IMR-90 (cell line): ENCODE measurements at regions not wholly inside any gene's neighbourhood (a gene's known extent, or its start where the extent isn't known, plus 50 kb on each side); places are given as distances from the start of the nearest gene placed in this dataset.

Source experiments
- ATAC-seq: fragments of 200-7000 bp; cut with Tn5 transposase; 2 replicates; pipeline ENCODE4 v1.9.1; 2020; ENCODE audit warnings: low read depth, mild to moderate bottlenecking, moderate library complexity
- BruUV-seq: library from RNA; stranded (reverse); fragments of 400-500 nt; replicated peaks from 2 replicates; lab custom pipeline; 2021; lab: Mats Ljungman, UMichigan
- CTCF ChIA-PET: fragments of 300-600 bp; formaldehyde crosslinking; extraction: SDS; loops from one replicate; lab custom pipeline; 2021; ENCODE audit warnings: antibody characterized with exemption; lab: Yijun Ruan, JAX
- POLR2A ChIA-PET: fragments of 300-600 bp; sonication (Branson Sonifier 250); formaldehyde crosslinking; loops from one replicate; lab custom pipeline; 2022; ENCODE audit warnings: antibody characterized with exemption; ENCODE audit not compliant: unreplicated experiment; lab: Charles Lee
- DNase-seq: peaks from one replicate; pipeline ENCODE4 v3.0.0; 2013
- H2AFZ ChIP-seq: replicated peaks from 2 replicates; pipeline ENCODE3; 2013; ENCODE audit warnings: low read length, mild to moderate bottlenecking; ENCODE audit not compliant: poor library complexity
- H2AK5ac ChIP-seq: 2 replicates; pipeline ENCODE4 v1.6.1; 2013; ENCODE audit warnings: low read depth, low read length, inconsistent platforms
- H2AK9ac ChIP-seq: replicated peaks from 2 replicates; pipeline ENCODE3; 2013; ENCODE audit warnings: mild to moderate bottlenecking, low read depth, low read length, moderate library complexity; ENCODE audit not compliant: poor library complexity
- H2BK120ac ChIP-seq: 2 replicates; pipeline ENCODE4 v1.6.1; 2013; ENCODE audit warnings: low read depth, low read length, inconsistent platforms
- H2BK15ac ChIP-seq: 3 replicates; pipeline ENCODE4 v1.6.1; 2013; ENCODE audit warnings: low read depth, low read length, inconsistent platforms
- H2BK20ac ChIP-seq: 2 replicates; pipeline ENCODE4 v1.6.1; 2013; ENCODE audit warnings: low read depth, mild to moderate bottlenecking, inconsistent platforms, low read length, moderate library complexity
- H2BK5ac ChIP-seq: 2 replicates; pipeline ENCODE4 v1.6.1; 2013; ENCODE audit warnings: mild to moderate bottlenecking, low read depth, low read length, inconsistent platforms; ENCODE audit not compliant: poor library complexity, severe bottlenecking
- H3K14ac ChIP-seq: replicated peaks from 2 replicates; pipeline ENCODE4 v1.6.1; 2013; ENCODE audit warnings: low read depth, low read length, inconsistent platforms
- H3K18ac ChIP-seq: 2 replicates; pipeline ENCODE4 v1.6.1; 2013; ENCODE audit warnings: low read depth, low read length, control low read depth
- H3K23ac ChIP-seq: 2 replicates; pipeline ENCODE4 v1.6.1; 2013; ENCODE audit warnings: low read depth, low read length, inconsistent platforms
- H3K27ac ChIP-seq: 2 replicates; pipeline ENCODE4 v1.5.1; 2013; ENCODE audit warnings: mild to moderate bottlenecking, control low read depth, low read length; ENCODE audit not compliant: insufficient read depth
- H3K27me3 ChIP-seq: 2 replicates; pipeline ENCODE4 v1.6.1; 2013; ENCODE audit warnings: low read length; ENCODE audit not compliant: control insufficient read depth, insufficient read depth
- H3K36me3 ChIP-seq: 2 replicates; pipeline ENCODE4 v1.6.1; 2013; ENCODE audit warnings: low read length, mixed read lengths; ENCODE audit not compliant: control insufficient read depth, insufficient read depth
- H3K4ac ChIP-seq: 2 replicates; pipeline ENCODE4 v1.6.1; 2013; ENCODE audit warnings: low read depth, low read length, inconsistent platforms
- H3K4me1 ChIP-seq: 2 replicates; pipeline ENCODE4 v1.6.1; 2013; ENCODE audit warnings: low read length, mixed read lengths; ENCODE audit not compliant: control insufficient read depth, insufficient read depth
- H3K4me2 ChIP-seq: 2 replicates; pipeline ENCODE4 v1.6.1; 2013; ENCODE audit warnings: low read depth, mild to moderate bottlenecking, control low read depth, low read length, moderate library complexity
- H3K4me3 ChIP-seq: 2 replicates; pipeline ENCODE4 v1.5.1; 2013; ENCODE audit warnings: low read depth, mild to moderate bottlenecking, control low read depth, low read length, moderate library complexity; ENCODE audit not compliant: insufficient read depth
- H3K56ac ChIP-seq: 2 replicates; pipeline ENCODE4 v1.6.1; 2013; ENCODE audit warnings: low read length, inconsistent platforms; ENCODE audit not compliant: insufficient read depth; ENCODE audit errors: extremely low read depth
- H3K79me1 ChIP-seq, 2 experiments: 2 replicates each; pipeline ENCODE4 v1.6.1; 2013; ENCODE audit warnings: low read length in 2 of 2, inconsistent platforms in 1 of 2, low read depth in 1 of 2
- H3K9ac ChIP-seq: 2 replicates; pipeline ENCODE4 v1.6.1; 2013; ENCODE audit warnings: low read depth, low read length, control low read depth
- H3K9me1 ChIP-seq: 2 replicates; pipeline ENCODE4 v1.6.1; 2013; ENCODE audit warnings: low read length, inconsistent platforms; ENCODE audit not compliant: insufficient read depth
- H3K9me3 ChIP-seq: 2 replicates; pipeline ENCODE4 v1.6.1; 2013; ENCODE audit warnings: low read length; ENCODE audit not compliant: control insufficient read depth, insufficient read depth
- H4K20me1 ChIP-seq: 2 replicates; pipeline ENCODE4 v1.6.1; 2013; ENCODE audit warnings: low read length, inconsistent platforms; ENCODE audit not compliant: insufficient read depth
- H4K5ac ChIP-seq: 2 replicates; pipeline ENCODE4 v1.6.1; 2013; ENCODE audit warnings: mild to moderate bottlenecking, low read depth, low read length, control low read depth
- H4K8ac ChIP-seq, 2 experiments: 2 replicates each; pipeline ENCODE4 v1.6.1; 2013; ENCODE audit warnings: low read depth in 2 of 2, low read length in 2 of 2, control low read depth in 1 of 2, inconsistent platforms in 1 of 2
- H4K91ac ChIP-seq: 2 replicates; pipeline ENCODE4 v1.6.1; 2013; ENCODE audit warnings: low read depth, low read length, inconsistent platforms; ENCODE audit not compliant: insufficient read depth
- BHLHE40 ChIP-seq: fragments of 150-350 bp; IDR thresholded peaks from 2 replicates; pipeline ENCODE4 v1.6.1; 2016; ENCODE audit warnings: mild to moderate bottlenecking, low read depth, low read length
- CEBPB ChIP-seq: IDR thresholded peaks from 2 replicates; pipeline ENCODE4 v1.6.1; 2012; ENCODE audit warnings: low read depth, low read length, improper control_type of control experiment
- MAZ ChIP-seq: IDR thresholded peaks from 2 replicates; pipeline ENCODE4 v1.6.1; 2012; ENCODE audit warnings: low read depth, mild to moderate bottlenecking, low read length, improper control_type of control experiment, moderate library complexity, borderline replicate concordance
- MXI1 ChIP-seq: IDR thresholded peaks from 2 replicates; pipeline ENCODE4 v1.6.1; 2012; ENCODE audit warnings: low read depth, mild to moderate bottlenecking, low read length, moderate library complexity, borderline replicate concordance
- RCOR1 ChIP-seq: IDR thresholded peaks from 2 replicates; pipeline ENCODE4 v1.6.1; 2012; ENCODE audit warnings: mild to moderate bottlenecking, low read length, improper control_type of control experiment; ENCODE audit not compliant: insufficient replicate concordance
- WGBS, 2 experiments: methylation state at CpG; one replicate each; pipeline versions ENCODE4 v1.1.5 to v1.1.7; 2013; ENCODE audit warnings: missing lambda C conversion rate in 2 of 2; ENCODE audit not compliant: insufficient read length in 1 of 2; ENCODE audit errors: extremely low coverage in 2 of 2; 5-methylcytosine and 5-hydroxymethylcytosine counted together
- dilution Hi-C: fragments of 300-500 bp; cut with HindIII; formaldehyde crosslinking; loops from one replicate; pipeline ENCODE4 v1.14.3; 2018; ENCODE audit warnings: low sequenced_read_pairs; ENCODE audit not compliant: unreplicated experiment
- in situ Hi-C: fragments of 300-500 bp; cut with MboI; formaldehyde crosslinking; loops from 3 replicates; pipeline ENCODE4 v1.14.3; 2019; ENCODE audit warnings: low sequenced_read_pairs, inconsistent platforms, mixed read lengths
- intact Hi-C: fragments of 100-400 bp; cut with micrococcal nuclease; formaldehyde crosslinking; loops from 2 replicates; pipeline ENCODE4 v1.10.0; 2022
- TF ChIP-seq, protein P1 (sequence below): conservative IDR thresholded peaks from 2 replicates; pipeline ENCODE4 v1.5.1; 2012; ENCODE audit warnings: mild to moderate bottlenecking, low read depth, low read length, improper control_type of control experiment
- TF ChIP-seq, protein P2 (sequence below): fragments of 150-350 bp; IDR thresholded peaks from 2 replicates; pipeline ENCODE4 v1.6.1; 2017; ENCODE audit warnings: mild to moderate bottlenecking, antibody characterized with exemption, low read length, low read depth

DNA sequence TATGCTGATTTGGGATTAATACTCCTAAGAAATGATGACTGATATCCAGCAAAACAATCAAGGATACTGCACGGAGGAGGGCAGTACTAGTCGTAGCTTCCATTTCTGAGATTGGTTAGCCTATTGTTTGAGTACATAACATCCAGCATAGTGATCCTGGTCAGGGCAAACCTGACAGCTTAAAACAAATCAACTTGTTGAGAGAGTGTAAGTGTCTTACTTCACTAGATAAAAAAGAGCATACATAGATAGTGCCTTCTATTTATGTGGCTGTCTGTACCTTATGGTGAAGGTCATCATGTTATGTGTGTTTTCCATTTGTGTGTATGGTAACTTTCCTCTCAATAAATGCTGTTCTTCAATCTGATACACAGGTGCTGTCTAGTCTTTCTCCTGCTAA lies 228.4 kb downstream of the PTGER3 start:
- Histone ChIP-seq H3K4me1 (no peaks in the 10 kb centered on the region), H3K27ac (no peak overlapping the region), H2BK15ac (no peak overlapping the region), H4K20me1 (no peaks in the 10 kb centered on the region), H3K4ac (no peak overlapping the region), H3K4me2 (no peak overlapping the region), H3K9ac (no peak overlapping the region), H2AK5ac (no peak overlapping the region), H3K36me3 (no peaks in the 10 kb centered on the region), H2BK5ac (no peak overlapping the region), H3K9me1 (no peaks in the 10 kb centered on the region), H3K9me3 (no peaks in the 10 kb centered on the region), H2AK9ac (no peak overlapping the region), H2BK120ac (no peak overlapping the region), H3K23ac (no peak overlapping the region), H3K27me3 (no peaks in the 10 kb centered on the region), H3K4me3 (no peak overlapping the region), H3K56ac (no peak overlapping the region), H3K18ac (no peak overlapping the region), H2BK20ac (no peak overlapping the region), H3K79me1 (no peaks in the 10 kb centered on the region), H4K8ac (no peak overlapping the region), H3K14ac (no peak overlapping the region), H4K5ac (no peak overlapping the region), H2AFZ (no peak overlapping the region), H4K91ac (no peak overlapping the region)
- dilution Hi-C loops (no loop called here), intact Hi-C loops (no loop called here), in situ Hi-C loops (no loop called here)
- DNase-seq (no peak), ATAC-seq (no peak)
- TF ChIP-seq, protein P1, sequence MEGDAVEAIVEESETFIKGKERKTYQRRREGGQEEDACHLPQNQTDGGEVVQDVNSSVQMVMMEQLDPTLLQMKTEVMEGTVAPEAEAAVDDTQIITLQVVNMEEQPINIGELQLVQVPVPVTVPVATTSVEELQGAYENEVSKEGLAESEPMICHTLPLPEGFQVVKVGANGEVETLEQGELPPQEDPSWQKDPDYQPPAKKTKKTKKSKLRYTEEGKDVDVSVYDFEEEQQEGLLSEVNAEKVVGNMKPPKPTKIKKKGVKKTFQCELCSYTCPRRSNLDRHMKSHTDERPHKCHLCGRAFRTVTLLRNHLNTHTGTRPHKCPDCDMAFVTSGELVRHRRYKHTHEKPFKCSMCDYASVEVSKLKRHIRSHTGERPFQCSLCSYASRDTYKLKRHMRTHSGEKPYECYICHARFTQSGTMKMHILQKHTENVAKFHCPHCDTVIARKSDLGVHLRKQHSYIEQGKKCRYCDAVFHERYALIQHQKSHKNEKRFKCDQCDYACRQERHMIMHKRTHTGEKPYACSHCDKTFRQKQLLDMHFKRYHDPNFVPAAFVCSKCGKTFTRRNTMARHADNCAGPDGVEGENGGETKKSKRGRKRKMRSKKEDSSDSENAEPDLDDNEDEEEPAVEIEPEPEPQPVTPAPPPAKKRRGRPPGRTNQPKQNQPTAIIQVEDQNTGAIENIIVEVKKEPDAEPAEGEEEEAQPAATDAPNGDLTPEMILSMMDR, result no peak
- no peak for TF ChIP-seq RCOR1
- no peak for TF ChIP-seq CEBPB
- TF ChIP-seq MXI1, result no peak
- TF ChIP-seq, protein P2, sequence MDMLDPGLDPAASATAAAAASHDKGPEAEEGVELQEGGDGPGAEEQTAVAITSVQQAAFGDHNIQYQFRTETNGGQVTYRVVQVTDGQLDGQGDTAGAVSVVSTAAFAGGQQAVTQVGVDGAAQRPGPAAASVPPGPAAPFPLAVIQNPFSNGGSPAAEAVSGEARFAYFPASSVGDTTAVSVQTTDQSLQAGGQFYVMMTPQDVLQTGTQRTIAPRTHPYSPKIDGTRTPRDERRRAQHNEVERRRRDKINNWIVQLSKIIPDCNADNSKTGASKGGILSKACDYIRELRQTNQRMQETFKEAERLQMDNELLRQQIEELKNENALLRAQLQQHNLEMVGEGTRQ, result no peak
- TF ChIP-seq MAZ, result no peak
- TF ChIP-seq BHLHE40, result no peak
- no CpG with 5 or more reads among the region's 2 CpGs for WGBS, 2 experiments
- no TSS peak for BruUV-seq
- ChIA-PET CTCF (no interaction called here), POLR2A (no interaction called here)
